Stimulated activated CD4-positive, alpha-beta T cell treated with anti-CD3 and anti-CD28 coated beads, Interleukin-2, amount 100 ng/mL, for 24 hours (primary cell): ENCODE measurements at regions not wholly inside any gene's neighbourhood (a gene's known extent, or its start where the extent isn't known, plus 50 kb on each side); places are given as distances from the start of the nearest gene placed in this dataset.
A peak's percentile ranks its signal among the peaks of the same experiment; 100 is the strongest.

ENCODE experiments used
- DNase-seq, 2 donors: peaks; one replicate each; pipeline ENCODE4 v3.0.0-alpha.2; 2020

DNA sequence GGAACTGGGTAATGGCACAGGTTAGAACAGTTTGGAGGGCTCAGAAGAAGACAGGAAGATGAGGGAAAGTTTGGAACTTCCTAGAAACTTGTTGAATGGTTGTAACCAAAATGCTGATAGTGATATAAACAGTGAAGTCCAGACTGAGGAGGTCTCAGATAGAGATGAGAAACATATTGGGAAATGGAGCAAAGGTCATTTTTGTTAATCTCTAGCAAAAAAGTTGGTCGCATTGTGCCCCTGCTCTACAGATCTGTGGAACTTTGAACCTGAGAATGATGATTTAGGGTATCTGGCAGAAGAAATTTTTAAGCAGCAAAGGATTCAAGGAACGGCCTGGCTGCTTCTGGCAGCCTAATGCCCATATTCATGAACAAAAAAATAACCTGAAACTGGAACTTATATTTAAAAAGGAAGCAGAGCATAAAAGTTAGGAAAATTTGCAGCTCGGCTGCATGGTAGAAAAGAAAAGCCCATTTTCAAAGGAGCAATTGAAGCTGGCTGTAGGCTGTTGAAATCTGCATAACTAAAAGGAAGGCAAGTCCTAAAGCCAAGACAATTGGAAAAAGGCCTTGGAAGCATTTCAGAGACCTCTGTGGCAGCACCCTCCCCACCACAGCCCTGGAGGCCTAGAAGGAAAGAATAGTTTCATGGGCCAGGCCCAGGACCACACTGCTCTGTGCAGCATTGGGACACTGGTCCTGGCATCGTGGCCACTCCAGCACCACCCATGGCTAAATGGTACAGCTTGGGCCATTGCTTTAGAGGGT is 182.6 kb upstream of the CD96 start:
- DNase-seq = no peak

DNA sequence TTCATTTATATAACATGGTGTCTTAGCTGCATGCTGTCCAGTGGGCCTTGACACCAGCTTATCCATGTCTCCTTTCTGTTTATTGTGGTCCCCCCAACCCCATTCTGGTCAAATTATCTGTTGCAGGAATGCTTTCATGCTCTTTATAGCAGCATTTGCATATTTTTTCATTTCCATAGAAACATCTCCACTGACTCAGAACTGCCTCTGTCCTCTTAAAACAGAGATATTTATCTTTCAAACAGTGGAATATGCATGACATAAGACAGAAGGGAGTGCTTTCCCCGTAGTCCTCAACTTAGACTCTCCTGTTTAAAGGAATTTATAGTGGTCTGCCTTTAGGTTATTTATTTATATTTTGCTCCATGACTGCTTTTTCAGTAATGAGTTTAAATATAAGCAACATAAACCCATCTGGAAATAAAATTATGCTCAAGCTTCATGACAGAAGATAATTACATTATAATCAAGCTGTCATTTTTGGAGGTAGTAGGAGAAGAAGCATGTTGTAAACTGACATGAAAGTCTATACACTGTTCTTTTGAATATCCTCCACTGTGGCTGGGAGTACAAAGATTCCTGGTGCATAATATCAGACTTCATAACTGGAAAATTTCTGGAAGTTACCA is 179.5 kb upstream of the CD96 start:
- no peak for DNase-seq

DNA sequence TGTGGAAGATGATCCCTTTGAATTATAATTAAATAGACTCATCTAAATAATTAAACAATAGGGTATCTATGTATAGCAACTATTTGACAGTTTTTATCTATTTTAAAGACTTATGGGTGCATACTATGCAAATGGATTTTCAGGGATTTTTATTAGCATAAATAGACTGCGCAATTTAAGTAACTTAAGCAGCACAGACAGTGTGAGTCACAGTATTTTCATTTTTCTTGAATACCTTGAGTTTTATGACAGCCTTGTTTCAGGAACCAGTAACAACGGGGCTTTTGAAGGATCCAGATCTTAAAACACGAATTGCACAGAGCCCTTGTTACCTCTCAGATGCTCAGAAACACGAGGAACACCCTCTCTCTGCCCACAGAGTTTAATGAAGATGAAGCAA is 175.5 kb upstream of the CD96 start:
- DNase-seq = no peak

DNA sequence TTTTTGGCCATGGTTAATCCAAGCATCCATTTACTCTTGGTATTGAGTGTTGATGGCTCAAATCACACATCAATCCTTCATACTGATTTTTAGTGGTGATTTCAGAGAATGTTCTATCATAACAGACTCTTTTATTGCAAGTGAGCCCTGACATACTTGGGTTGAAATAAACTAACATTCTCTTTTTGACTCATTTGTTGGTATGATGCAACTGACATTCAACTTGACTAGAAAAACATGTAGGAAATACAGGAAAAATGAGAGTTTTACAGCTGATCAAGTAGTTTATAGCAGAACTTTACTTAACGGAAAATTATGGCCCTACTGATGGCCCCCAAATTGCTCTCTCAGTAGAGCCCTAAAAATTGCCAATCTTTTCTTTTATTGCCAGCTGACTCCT is 173.9 kb upstream of the CD96 start:
- DNase-seq = no peak

DNA sequence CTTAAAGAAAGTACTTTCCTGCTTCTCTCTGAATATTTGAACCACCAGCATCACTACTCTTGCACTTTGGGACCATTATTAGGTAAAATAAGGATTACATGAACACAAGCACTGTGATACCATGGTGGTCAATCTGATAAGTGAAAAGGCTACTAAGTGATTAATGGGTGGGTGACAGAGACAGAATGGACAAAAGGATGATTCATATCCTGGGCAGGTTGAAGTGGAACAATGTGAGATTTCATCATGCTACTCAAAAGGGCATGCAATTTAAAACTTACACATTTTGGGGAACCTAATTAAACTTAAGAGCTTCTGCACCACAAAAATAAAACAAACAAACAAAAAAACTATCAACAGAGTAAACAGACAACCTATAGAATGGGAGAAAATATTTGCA is 172.0 kb upstream of the CD96 start:
- DNase-seq = no peak

DNA sequence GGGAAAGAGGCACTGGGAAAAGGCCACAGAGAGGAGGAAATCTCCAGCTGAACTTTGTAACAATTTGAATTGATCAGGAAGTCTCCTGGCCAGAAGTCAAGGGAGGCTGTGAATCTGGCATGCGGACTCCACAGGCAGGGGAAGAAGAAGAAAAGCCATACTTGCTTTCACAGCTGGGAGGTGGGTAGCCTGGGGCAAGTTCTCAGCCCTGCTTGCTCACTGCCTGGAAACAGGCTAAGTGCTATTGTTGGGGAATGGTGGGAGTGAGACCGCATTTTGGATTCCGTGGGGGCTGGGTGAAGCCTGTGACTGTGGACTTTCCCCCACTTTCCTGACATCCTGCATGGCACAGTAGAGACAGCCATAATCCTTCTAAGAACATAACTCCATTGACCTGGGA is 168.8 kb upstream of the CD96 start:
- no peak for DNase-seq

DNA sequence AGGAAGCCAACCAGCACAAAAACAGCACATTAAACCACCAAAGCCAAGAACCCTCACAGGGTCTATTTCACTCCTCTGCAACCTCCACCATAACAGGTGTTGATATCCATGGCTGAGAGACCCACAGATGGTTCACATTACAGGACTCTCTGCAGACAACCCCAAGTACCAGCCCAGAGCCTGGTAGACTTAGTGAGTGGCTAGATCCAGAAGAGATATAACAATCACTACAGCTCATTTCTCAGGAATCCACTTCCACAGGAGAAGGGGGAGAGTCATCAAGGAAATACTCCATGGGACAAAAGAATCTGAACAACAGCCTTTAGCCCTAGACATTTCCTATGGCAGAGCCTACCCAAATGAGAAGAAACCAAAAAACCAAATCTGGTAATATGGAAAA is 168.1 kb upstream of the CD96 start:
- DNase-seq = no peak

DNA sequence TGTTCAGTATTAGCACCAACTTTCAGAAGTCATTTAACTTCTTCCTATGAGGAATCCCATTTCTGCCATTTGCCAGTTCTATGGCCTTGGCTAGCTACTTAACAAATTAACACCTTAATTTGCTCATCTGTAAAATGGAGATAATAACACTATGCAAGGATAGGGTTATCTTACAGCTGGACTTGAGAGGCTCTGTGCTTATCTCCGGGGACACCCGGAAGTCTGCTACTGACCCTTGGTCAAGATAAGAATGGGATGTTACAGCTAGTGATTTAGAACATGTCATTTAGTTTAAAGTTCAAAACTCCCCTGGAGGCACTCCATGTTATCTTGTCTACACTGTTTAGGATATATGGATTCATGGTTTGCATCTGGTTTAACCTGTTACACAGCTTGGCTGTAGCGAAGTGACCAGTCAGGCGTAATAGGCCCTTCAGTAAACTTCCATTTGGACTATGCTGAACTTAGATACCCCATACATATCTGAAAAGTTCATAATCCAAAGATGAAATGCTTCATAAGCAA is 156.0 kb upstream of the CD96 start:
- DNase-seq = no peak

DNA sequence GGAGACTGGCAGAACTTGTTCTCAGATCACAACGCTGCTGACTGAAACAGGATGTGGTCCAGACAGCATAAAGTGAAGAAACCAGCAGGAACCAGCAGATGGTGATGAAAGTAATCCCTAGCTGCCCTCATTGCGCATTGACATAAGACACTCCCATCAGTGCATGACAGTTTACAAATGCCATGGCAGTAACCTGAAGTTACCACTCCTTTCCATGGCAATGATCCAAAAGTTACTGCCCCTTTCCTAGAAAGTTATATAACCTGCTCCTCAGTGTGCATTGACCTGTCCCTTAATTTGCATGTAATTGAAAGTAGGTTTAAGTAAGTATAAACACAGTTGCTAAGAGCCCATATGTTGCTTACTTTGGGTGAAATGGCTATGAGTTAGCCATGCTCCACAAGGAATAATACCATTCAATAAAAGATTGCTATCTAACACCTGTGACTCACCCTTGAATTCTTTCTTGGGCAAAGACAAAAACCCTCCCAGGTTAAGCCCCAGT is 149.1 kb upstream of the CD96 start:
- DNase-seq = peak; percentile 2 to 25

DNA sequence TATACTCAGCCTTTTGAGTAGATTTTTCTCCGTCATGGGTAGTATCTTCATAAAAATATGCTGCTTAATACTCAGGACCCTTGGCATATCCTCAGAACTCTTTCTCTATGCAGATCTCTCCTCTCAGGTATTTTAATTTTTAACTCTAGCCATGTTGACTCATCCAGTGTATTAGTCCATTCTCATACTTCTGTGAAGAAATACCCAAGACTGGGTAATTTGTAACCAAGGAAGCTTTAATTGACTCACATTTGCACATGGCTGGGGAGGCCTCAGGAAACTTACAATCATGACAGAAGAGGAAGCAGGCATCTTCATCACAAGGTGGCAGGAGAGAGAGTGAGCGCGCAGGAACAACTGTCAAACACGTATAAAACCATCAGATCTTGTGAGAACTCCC is 129.3 kb upstream of the CD96 start:
- DNase-seq = no peak

DNA sequence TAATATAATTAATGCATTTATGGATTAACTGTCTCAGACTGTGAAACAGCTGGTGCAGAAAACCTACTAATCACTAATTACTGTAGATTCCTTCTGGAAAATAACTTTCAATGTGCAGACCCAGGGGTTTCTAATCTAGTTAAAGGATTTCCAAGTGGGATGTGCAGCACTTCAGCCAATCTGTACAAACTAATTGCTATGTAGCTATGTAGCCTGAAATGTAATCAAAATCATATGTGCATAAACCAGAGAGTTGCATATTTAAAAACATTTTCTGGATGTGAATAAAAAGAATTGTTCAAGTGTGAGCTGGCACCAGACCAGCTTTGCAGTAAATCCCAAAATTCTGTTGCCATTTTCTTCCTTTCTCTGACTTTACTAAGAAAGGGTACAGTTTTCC is 127.5 kb upstream of the CD96 start:
- no peak for DNase-seq

DNA sequence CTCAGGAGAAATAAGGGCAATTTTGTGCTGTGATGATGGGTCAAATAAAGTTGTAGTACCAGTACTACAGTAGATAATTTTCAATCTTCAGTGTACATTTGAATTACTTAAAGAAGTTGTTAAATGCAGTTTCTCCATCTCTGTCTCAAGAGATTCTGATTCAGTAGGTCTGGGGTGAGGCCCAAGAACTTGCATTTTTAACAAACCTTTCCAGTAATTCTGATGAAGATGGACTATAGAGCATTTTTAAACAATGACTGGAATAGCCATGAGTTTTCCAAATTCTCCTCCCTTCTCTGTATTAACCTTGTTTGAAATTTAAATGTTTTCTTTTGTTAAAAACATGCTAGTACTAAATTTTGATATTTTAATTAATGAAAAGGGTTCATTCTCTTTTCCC is 127.0 kb upstream of the CD96 start:
- no peak for DNase-seq

DNA sequence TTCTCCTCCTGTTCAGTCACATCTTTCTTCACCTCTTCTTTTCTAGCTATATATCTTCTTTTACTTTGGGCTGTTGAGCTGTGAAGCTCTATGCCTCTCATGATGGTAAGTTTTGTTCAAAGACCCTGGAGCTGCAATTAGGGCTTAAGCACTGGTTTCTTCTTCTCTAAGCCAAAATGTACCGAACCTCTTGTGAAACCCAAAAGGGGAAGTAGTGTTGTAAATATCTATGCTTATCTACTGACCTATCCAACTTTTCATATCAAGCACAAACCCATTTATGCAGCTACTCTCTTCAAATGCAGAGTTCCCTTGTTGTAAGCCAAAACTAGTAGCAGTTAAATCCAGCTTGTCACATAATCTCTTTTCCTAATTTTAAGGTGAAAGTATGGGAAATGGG is 123.6 kb upstream of the CD96 start:
- no peak for DNase-seq

DNA sequence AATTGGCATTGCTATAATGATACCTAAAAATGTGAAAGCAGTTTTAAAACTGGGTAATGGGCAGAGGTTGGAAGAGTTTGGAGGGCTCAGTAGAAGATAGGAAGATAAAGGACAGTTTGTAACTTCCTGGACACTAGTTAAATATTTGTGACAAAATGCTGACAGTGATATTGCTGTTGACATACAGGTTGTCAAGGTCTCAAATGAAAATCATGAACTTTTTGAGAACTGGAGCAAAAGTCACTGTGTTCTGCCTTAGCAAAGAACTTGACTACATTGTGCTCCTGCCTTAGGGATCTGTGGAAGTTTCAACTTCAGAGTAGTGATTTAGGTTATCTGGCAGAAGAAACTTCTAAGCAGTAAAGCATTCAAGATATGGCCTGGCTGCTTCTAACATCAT is 113.7 kb upstream of the CD96 start:
- no peak for DNase-seq

DNA sequence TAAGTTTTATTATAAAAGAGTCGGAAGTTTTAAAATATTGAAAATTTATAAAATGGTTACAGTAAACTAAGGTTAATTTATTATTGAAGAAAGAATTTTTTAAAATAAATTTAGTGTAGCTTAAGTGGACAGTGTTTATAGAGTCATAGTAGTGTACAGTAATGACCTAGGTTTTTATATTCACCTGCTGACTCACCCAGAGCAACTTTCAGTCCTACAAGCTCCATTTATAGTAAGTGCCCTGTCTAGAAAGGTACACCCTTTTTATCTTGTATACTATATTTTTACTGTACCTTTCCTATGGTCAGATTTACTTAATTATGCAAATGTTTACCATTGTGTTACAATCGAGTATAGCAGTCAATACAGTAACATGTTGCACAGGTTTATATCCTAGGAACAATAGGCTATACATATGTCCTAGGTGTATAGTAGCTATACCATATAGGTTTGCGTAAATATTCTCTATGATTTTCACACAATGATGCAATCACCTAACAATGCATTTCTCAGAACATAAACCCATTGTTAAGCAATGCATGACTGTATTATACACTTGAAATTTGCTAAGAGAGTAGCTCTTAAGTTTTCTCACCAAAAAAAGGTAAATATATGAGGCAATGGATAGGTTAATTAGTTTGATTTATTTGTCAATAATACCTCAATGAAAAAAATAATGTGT is 106.9 kb upstream of the CD96 start:
- no peak for DNase-seq

DNA sequence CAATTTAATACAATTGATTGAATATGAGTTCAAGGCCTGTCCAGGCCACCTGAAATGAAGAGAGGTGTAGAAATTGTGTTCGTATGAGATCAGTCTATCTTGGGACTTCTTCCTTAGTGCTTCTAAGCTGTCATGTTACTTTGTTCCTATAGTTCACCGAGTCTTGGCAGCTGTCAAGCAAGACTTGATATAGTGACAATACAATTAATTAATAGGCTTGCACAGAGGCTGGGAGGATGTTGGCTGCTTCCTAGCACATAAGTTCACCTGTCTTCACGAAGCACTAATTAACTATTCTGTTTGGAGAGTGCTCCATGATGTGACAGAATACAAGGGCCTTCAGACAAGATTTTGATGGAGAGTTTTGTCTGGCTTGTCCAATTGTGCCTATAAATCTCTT is 103.7 kb upstream of the CD96 start:
- no peak for DNase-seq

DNA sequence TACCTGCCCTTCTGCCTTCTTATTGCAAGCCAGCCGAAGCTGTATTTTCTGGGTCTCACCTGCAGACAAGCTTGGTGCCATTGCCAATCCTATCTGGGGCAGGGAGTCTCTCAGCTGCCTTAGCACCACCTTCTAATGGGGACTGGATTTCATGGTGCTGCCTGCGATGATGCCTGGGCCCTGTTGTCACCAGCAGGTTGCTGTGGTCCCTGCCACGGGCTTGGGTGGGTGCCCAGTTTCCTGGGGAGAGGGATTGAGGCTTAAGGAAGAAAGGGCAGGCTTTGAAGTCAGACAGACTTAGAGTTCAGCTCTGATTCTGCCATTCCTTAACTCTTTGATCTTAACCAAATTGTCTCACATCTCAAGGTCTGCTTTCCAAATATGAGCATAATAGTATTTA is 87.4 kb upstream of the CD96 start:
- no peak for DNase-seq

DNA sequence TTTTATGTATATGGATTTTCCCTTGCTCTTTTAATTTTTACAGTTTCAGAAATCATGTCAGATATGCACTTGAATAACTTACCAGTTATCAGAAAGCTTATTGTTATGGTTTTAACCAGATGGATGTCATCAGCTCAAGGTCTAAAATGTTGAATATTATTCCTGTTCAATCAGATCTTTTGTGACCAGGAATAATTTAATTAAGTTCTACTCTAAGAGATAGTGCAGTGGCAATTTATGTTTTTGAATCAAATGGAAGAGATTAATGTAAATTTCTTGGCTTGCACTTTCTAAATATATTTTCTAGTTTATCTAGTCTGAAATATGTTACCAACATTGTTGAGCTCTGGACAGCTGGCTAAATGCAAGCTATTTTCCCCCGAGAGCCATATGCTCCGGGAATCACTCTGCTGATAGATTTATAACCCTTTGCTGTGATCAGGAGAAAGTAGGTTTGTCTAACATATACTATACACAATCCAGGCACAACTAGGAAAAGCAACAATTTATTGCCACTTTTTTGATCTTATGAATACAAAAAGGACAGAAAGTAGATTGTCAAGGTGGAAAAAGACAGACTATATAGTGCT is 76.8 kb upstream of the CD96 start:
- no peak for DNase-seq

DNA sequence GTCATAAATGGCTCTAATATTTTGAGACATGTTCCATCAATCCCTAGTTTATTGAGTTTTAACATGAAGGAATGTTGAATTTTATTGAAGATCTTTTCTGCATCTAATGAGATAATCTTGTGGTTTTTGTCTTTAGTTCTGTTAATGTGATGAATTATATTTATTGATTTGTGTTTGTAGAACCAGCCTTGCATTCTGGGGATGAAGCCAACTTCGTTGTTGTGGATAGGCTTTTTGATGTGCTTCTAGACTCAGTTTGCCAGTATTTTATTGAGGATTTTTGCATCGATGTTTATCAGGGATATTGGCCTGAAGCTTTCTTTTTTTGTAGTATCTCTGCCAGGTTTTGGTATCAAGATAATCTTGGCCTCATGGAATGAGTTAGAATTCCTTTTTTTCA is 72.0 kb upstream of the CD96 start:
- no peak for DNase-seq

DNA sequence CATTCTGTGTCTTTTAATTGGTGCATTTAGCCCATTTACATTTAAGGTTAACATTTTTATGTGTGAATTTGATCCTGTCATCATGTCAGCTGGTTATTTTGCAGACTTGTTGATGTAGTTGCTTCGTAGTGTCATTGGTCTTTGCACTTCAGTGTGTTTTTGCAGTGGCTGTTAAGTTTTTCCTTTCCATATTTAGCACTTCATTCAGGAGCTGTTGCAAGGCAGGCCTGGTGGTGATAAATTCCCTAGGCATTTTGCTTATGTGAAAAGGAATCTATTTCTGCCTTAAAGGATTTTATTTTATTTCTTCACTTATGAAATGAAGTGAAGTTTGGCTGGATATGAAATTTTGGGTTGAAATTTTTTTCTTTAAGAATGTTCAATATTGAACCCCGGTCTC is 70.2 kb upstream of the CD96 start:
- no peak for DNase-seq

DNA sequence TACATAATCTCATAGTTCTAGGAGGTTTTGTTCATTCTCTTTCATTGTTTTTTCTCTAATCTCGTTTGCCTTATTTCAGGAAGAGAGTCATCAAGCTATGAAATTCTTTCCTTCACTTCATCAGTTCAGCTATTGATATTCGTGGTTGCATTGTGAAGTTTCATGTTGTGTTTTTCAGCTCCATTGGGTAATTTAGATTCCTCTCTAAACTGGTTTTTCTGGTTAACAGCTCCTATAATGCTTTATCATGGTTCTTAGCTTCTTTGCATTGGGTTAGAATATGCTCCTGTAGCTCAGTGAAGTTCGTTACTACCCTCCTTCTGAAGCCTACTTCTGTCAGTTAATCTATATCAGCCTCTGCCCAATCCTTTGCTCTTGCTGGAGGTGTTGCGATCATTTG is 69.4 kb upstream of the CD96 start:
- no peak for DNase-seq

DNA sequence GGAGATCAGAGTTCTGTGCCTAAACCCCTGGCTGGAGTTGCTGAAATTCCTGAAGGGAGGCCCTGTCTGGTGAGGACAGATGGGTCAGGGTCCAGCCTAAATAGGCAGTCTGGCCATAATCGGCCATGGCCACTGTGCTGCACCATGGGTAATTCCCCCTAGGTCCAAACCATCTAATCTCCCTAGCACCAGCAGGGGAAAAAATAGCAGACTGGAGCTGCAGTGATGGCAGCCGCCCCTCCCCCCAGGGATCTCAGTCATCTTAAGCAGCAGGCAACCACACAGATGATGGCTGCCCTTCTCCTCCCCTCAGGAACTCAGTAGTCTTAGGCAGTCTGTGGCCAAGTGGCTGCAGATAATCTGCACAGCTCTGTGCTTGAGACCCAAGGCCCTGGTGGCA is 68.4 kb upstream of the CD96 start:
- DNase-seq = peak in 1 of 2 donors; percentile 5

DNA sequence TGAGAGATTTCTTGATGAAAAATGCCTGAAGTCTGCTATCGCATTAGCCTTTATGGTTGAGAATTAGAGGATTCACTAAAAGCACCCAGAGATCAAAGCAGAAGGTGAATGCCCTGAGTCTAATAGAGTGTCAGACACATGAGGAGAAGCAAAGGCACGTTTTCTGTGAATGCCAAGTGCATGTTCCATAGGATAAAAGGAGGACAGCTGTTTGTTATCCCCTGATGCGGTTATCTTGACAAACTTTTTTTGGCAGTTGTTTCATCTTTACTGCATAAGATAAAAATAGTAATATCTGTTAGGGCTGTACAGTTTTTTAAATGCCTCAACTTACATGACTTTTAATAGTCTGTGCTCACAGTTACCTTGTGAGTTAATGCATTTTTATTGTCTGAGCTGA is 65.3 kb upstream of the CD96 start:
- no peak for DNase-seq

DNA sequence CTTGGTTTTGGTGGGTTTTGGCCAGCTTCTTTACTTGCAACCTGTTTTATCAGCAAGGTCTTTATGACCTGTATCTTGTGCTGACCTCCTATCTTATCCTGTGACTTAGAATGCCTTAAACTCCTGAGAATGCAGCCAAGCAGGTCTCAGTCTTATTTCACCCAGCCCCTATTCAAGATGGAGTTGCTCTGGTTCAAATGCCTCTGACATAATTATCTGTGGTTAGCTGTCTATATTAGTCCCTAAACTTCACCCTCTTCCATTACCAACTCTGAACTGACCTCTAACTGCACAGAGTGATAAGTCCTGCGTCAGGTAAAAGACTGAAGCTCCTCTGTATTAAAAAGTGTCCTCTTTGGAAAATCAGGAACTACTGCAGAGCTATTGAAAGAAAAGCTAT is 61.9 kb upstream of the CD96 start:
- no peak for DNase-seq
